Cardiac muscle cell (in vitro differentiated cells and primary cell): ENCODE measurements at regions not wholly inside any gene's neighbourhood (a gene's known extent, or its start where the extent isn't known, plus 50 kb on each side); places are given as distances from the start of the nearest gene placed in this dataset.

Experiments used
- DNase-seq, 2 donors: peaks; one replicate each; pipeline versions ENCODE4 v3.0.0 to v3.0.0-alpha.2; 2010 to 2017; ENCODE audit warnings: low read depth in 1 of 2, low spot score in 1 of 2
- H3K27ac ChIP-seq: fragments of 200-600 bp; sonication (generic); 2 replicates; pipeline ENCODE4 v1.5.1; 2016
- H3K27me3 ChIP-seq: fragments of 200-600 bp; sonication (generic); 2 replicates; pipeline ENCODE4 v1.6.0; 2016; ENCODE audit warnings: control low read depth
- H3K36me3 ChIP-seq: fragments of 200-600 bp; sonication (generic); 2 replicates; pipeline ENCODE4 v1.5.1; 2016; ENCODE audit warnings: control low read depth
- H3K4me1 ChIP-seq: fragments of 200-600 bp; sonication (generic); 2 replicates; pipeline ENCODE4 v1.8.1; 2017; ENCODE audit warnings: low read depth, mild to moderate bottlenecking, mixed run types
- H3K4me3 ChIP-seq: fragments of 200-600 bp; sonication (generic); 2 replicates; pipeline ENCODE4 v1.5.1; 2016; ENCODE audit warnings: mild to moderate bottlenecking
- H3K9me3 ChIP-seq: fragments of 200-600 bp; sonication (generic); 2 replicates; pipeline ENCODE4 v1.5.1; 2017; ENCODE audit warnings: low read depth, mild to moderate bottlenecking, control low read depth
- TF ChIP-seq, protein P1 (sequence below): IDR thresholded peaks from 2 replicates; pipeline ENCODE4 v1.5.1; 2012; ENCODE audit warnings: low read depth, mild to moderate bottlenecking, low read length

DNA sequence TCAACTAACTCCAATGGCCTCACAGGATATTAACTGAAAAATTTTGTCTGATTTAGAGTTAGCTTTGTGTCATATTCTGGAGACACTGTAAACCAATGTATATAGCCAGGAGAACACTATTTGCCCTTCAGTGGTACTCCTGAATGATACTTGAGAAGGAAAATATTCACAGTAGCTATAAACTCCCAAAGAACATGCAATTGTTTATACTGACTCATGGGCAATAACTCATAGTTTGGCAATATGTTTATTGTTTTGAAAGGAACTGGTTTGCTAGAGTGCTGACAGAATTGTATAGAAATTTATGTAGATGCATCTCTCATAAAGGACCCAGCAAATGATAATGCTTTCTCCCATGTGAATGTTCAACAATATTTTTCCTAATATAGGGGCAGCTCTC is 537.6 kb downstream of the PLOD2 start:
- H3K9me3 ChIP-seq: no peaks in the 10 kb centered on the region
- no peak overlapping the region for H3K4me3 ChIP-seq
- TF ChIP-seq, protein P1, sequence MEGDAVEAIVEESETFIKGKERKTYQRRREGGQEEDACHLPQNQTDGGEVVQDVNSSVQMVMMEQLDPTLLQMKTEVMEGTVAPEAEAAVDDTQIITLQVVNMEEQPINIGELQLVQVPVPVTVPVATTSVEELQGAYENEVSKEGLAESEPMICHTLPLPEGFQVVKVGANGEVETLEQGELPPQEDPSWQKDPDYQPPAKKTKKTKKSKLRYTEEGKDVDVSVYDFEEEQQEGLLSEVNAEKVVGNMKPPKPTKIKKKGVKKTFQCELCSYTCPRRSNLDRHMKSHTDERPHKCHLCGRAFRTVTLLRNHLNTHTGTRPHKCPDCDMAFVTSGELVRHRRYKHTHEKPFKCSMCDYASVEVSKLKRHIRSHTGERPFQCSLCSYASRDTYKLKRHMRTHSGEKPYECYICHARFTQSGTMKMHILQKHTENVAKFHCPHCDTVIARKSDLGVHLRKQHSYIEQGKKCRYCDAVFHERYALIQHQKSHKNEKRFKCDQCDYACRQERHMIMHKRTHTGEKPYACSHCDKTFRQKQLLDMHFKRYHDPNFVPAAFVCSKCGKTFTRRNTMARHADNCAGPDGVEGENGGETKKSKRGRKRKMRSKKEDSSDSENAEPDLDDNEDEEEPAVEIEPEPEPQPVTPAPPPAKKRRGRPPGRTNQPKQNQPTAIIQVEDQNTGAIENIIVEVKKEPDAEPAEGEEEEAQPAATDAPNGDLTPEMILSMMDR: no peak
- no peak for DNase-seq
- H3K36me3 ChIP-seq: no peaks in the 10 kb centered on the region
- H3K27ac ChIP-seq: no peak overlapping the region
- no peaks in the 10 kb centered on the region for H3K4me1 ChIP-seq
- no peaks in the 10 kb centered on the region for H3K27me3 ChIP-seq

DNA sequence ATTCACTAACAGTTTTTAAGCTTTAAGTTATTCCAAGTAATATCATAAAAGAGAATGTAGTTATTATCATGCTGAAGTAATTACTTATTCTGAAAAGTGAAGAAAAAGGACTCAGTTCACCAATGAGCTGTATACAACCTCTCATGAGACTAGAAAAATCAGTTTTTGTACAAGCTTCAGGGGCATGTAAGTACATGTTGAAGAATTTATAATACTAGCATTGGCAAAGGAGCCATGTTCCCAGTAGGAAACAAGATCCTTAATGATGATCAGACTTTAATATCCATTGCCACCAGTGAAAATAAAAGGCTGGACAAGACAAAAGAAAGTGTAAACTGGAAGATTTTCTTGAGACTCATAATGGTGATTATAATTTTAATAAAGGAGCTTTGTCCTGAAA is 532.8 kb downstream of the PLOD2 start:
- no peak overlapping the region for H3K27ac ChIP-seq
- H3K9me3 ChIP-seq: no peaks in the 10 kb centered on the region
- H3K27me3 ChIP-seq: no peaks in the 10 kb centered on the region
- no peak for DNase-seq
- TF ChIP-seq, protein P1: no peak
- no peaks in the 10 kb centered on the region for H3K36me3 ChIP-seq
- no peaks in the 10 kb centered on the region for H3K4me1 ChIP-seq
- H3K4me3 ChIP-seq: no peak overlapping the region

DNA sequence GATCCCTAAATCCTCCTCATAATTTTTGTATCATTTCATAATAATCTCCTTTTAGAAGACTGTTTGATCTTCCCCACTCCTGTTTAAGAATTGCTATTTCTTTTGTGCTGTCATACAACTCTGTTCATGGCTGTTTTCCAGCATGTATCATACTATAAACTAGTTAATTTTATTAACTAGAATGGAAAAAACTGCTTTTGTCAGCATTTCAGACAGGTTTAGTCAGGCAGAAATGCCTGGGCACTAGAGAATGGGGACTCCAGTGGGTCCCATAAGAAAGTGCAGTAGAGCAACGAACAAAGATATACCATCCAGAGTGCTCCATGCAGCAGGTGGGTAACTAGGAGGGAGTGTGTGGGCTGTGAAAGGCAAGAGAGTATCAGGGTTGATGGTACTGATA is 523.9 kb downstream of the PLOD2 start:
- H3K4me1 ChIP-seq: peaks cover 13% of the 10 kb centered on the region
- H3K27ac ChIP-seq: no peak overlapping the region
- no peaks in the 10 kb centered on the region for H3K9me3 ChIP-seq
- no peak for DNase-seq
- H3K27me3 ChIP-seq: no peaks in the 10 kb centered on the region
- TF ChIP-seq, protein P1: no peak
- H3K36me3 ChIP-seq: no peaks in the 10 kb centered on the region
- no peak overlapping the region for H3K4me3 ChIP-seq

DNA sequence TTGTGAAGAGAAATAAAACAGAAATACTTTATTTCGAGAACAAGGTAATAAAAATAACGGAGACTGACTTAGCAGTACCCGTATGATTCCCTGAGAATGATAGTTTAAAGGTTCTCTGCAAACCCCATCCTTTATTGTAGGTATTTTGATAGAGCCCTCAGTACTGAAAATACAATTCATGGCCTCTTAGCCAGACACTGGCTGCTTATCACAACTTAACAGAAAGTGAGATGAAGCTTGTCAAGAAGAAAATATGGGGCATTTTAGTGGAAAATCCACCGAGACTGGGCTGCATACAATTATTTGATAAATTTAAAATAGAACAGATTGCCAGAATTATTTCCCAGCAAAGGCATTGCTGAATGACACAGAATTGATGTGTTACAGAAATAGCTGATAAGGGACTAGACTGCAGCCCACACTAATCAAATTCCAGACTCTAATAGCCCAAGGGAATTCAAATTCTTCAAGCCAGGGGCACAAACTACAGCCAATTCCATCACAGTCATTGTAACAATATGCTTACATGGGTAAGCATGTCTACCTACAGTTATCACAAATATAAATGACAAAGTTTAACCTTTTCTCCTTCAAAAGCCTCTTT is 521.9 kb downstream of the PLOD2 start:
- TF ChIP-seq, protein P1: no peak
- no peaks in the 10 kb centered on the region for H3K9me3 ChIP-seq
- H3K4me3 ChIP-seq: no peak overlapping the region
- no peaks in the 10 kb centered on the region for H3K27me3 ChIP-seq
- H3K27ac ChIP-seq: peak overlapping the region; percentile 67
- DNase-seq: peak; percentile 0 to 44
- H3K4me1 ChIP-seq: peaks cover 13% of the 10 kb centered on the region
- H3K36me3 ChIP-seq: no peaks in the 10 kb centered on the region

DNA sequence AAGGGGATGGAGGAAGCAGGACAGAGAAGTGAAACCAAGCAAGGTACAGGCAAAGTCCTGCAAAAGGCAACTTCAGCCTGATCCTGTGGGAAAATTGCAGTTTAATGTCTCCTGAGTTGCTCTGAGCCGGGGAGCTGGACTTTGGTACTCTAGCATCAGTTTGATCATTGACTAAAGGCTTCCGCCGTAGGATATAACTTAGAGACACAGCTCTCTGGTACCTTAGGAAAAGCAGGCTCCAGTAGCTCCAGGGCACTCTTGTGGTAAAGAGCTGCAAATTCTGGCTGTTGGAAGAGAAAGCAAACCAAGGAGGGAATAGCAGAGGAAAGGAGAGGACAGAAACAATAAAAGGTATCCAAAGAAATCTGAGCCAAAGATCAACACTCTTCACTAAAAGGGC is 521.1 kb downstream of the PLOD2 start:
- TF ChIP-seq, protein P1: no peak
- DNase-seq: no peak

More for the DNA sequence above, 521.1 kb downstream of the PLOD2 start:
- Histone ChIP-seq H3K27ac (peak overlapping the region; percentile 67), H3K4me3 (no peak overlapping the region), H3K9me3 (no peaks in the 10 kb centered on the region), H3K4me1 (peaks cover 13% of the 10 kb centered on the region), H3K27me3 (no peaks in the 10 kb centered on the region), H3K36me3 (no peaks in the 10 kb centered on the region)
